Progenitor cell of endocrine pancreas (in vitro differentiated cells): ENCODE measurements at regions not wholly inside any gene's neighbourhood (a gene's known extent, or its start where the extent isn't known, plus 50 kb on each side); places are given as distances from the start of the nearest gene placed in this dataset.

ENCODE experiments used
- DNase-seq: peaks from one replicate; pipeline ENCODE4 v3.0.0; 2021; ENCODE audit warnings: low spot score; ENCODE audit not compliant: unreplicated experiment
- H3K27ac Mint-ChIP-seq: 2 replicates; pipeline ENCODE4 v1.8.0; 2021; ENCODE audit warnings: mild to moderate bottlenecking, moderate library complexity, mixed read lengths
- H3K27me3 Mint-ChIP-seq: 2 replicates; pipeline ENCODE4 v1.8.0; 2021; ENCODE audit warnings: mixed read lengths
- H3K36me3 Mint-ChIP-seq: 2 replicates; pipeline ENCODE4 v1.8.0; 2022; ENCODE audit warnings: mixed read lengths; ENCODE audit not compliant: insufficient read depth
- H3K4me1 Mint-ChIP-seq: 2 replicates; pipeline ENCODE4 v1.8.0; 2021; ENCODE audit warnings: low read depth, mixed read lengths
- H3K4me3 Mint-ChIP-seq: 2 replicates; pipeline ENCODE4 v1.8.0; 2021; ENCODE audit warnings: low read depth, mild to moderate bottlenecking, moderate library complexity, mixed read lengths
- H3K9me3 Mint-ChIP-seq: 2 replicates; pipeline ENCODE4 v1.8.0; 2021; ENCODE audit warnings: low read depth, mixed read lengths
- CTCF ChIP-seq: fragments of 200-600 bp; sonication (generic); IDR thresholded peaks from one replicate; pipeline ENCODE4 v1.5.0; 2021; ENCODE audit warnings: antibody characterized with exemption, mild to moderate bottlenecking; ENCODE audit not compliant: unreplicated experiment

DNA sequence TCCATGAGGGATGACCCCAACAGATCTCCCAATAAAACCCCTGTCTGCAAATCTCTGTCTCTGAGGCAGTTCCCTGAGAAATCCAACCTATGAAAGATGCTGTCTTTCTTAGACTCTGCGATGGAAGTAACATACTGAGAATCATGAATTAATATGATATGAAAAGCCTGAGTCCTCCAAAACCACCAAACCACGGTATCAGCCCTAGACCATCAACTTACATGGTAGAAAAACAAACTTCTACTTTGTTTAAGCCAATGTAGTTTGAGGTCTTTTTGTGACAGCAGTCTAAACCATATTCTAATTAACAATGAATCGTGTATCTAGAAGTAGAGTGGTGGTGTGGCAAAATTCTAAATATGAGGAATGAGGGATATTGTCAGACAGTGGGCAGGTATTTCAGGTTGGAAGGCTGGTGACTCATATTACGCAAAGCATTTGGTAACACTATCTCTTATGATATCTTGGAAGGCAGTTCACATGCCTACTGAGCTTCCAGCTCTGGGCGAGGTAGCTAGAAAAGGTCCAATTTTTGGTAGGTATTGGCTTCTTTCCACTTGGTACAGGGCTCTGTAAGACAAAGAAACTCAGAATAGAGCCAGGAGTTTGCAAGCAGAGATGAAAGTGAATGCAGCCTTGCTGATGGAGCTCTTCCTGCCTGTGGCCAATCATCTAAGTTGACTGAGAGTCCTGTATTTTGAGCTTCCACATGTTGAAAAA, 215.8 kb downstream of the ZFP36L2 start:
- Mint-ChIP-seq H3K4me1 (peaks cover 30% of the 10 kb centered on the region), H3K4me3 (no peak overlapping the region), H3K36me3 (peaks cover 5% of the 10 kb centered on the region), H3K9me3 (peaks cover 5% of the 10 kb centered on the region), H3K27ac (no peak overlapping the region), H3K27me3 (no peaks in the 10 kb centered on the region)
- DNase-seq, result no peak
- TF ChIP-seq CTCF, result no peak

- no peak for TF ChIP-seq CTCF
- no peak for DNase-seq
- H3K27me3 Mint-ChIP-seq, result no peaks in the 10 kb centered on the region
- peaks cover 5% of the 10 kb centered on the region for H3K36me3 Mint-ChIP-seq
- H3K4me1 Mint-ChIP-seq, result peaks cover 32% of the 10 kb centered on the region
- H3K4me3 Mint-ChIP-seq, result no peak overlapping the region
- H3K27ac Mint-ChIP-seq, result no peak overlapping the region
- peaks cover 5% of the 10 kb centered on the region for H3K9me3 Mint-ChIP-seq
Measured at GRCh38 chr2:43009448-43009847, 217.0 kb downstream of the ZFP36L2 start.

GRCh38 chr2:43008388-43008787, 216.0 kb upstream of the HAAO start:
- DNase-seq, result no peak
- Mint-ChIP-seq H3K4me3 (no peak overlapping the region), H3K9me3 (peaks cover 5% of the 10 kb centered on the region), H3K36me3 (peaks cover 5% of the 10 kb centered on the region), H3K27ac (no peak overlapping the region), H3K27me3 (no peaks in the 10 kb centered on the region), H3K4me1 (peaks cover 31% of the 10 kb centered on the region)
- no peak for TF ChIP-seq CTCF

GRCh38 chr2:43007901-43008300, 215.5 kb upstream of the HAAO start:
- no peak overlapping the region for H3K27ac Mint-ChIP-seq
- H3K36me3 Mint-ChIP-seq, result peaks cover 5% of the 10 kb centered on the region
- peaks cover 31% of the 10 kb centered on the region for H3K4me1 Mint-ChIP-seq
- no peak for DNase-seq
- no peaks in the 10 kb centered on the region for H3K27me3 Mint-ChIP-seq
- no peak overlapping the region for H3K4me3 Mint-ChIP-seq
- no peak for TF ChIP-seq CTCF
- H3K9me3 Mint-ChIP-seq, result peaks cover 5% of the 10 kb centered on the region

DNA sequence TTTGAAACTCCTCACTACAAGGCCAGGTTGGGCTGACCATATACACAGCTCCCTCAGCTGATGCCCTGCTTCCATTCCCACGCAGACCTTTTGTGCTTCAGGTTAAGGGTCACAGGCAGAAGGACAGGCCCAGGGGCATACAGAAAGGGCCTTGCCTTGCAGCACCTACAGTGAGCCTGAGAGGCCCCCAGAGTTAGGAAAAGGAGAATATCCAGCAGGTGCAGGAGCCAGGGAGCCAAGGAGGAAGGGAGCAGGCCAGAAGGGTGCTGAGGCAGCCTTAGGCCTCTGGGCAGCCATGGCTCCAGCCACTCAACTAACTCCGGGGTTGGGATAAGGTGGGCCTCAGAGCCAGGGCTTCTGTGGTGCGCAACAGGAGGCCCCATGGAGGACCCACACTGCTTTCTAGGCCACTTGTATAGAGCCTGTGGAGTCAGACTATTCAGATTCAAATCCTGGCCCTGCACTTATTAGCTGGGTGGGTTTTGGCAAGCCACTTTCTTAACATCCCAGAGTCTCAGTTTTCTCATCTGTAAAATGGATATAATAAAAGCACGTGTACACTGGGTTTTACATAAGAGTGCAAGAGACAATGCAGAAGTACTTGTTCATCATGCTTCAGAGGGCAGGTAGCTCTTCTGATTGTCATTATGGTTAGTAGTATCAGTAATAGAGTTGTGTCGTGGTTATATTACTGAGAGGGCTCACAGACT, 214.6 kb upstream of the HAAO start:
- no peak overlapping the region for H3K4me3 Mint-ChIP-seq
- no peak for DNase-seq
- H3K27me3 Mint-ChIP-seq, result no peaks in the 10 kb centered on the region
- TF ChIP-seq CTCF, result no peak
- peaks cover 5% of the 10 kb centered on the region for H3K9me3 Mint-ChIP-seq
- H3K27ac Mint-ChIP-seq, result no peak overlapping the region
- peaks cover 5% of the 10 kb centered on the region for H3K36me3 Mint-ChIP-seq
- peaks cover 31% of the 10 kb centered on the region for H3K4me1 Mint-ChIP-seq
